H9 (cell line): ENCODE measurements at regions not wholly inside any gene's neighbourhood (a gene's known extent, or its start where the extent isn't known, plus 50 kb on each side); places are given as distances from the start of the nearest gene placed in this dataset.

Source experiments
- DNase-seq: peaks from one replicate; pipeline ENCODE4 v3.0.0-alpha.2; 2017
- H2AFZ ChIP-seq: one replicate; pipeline ENCODE4 v1.6.1; 2013; ENCODE audit warnings: mild to moderate bottlenecking, low read length, control low read depth, moderate library complexity
- H2AK5ac ChIP-seq: 2 replicates; pipeline ENCODE4 v1.6.1; 2013; ENCODE audit warnings: low read length, control low read depth, mixed read lengths; ENCODE audit not compliant: insufficient read length
- H2BK120ac ChIP-seq: one replicate; pipeline ENCODE4 v1.6.1; 2013; ENCODE audit warnings: low read depth, mild to moderate bottlenecking, low read length, control low read depth, inconsistent platforms; ENCODE audit not compliant: poor library complexity, severe bottlenecking
- H2BK12ac ChIP-seq: 2 replicates; pipeline ENCODE4 v1.6.1; 2013; ENCODE audit warnings: low read length, control low read depth, mixed read lengths, low read depth; ENCODE audit not compliant: insufficient read length
- H2BK15ac ChIP-seq: 2 replicates; pipeline ENCODE4 v1.6.1; 2013; ENCODE audit warnings: low read depth, low read length, control low read depth
- H2BK20ac ChIP-seq: one replicate; pipeline ENCODE4 v1.6.1; 2013; ENCODE audit warnings: low read depth, mild to moderate bottlenecking, low read length, control low read depth, inconsistent platforms; ENCODE audit not compliant: poor library complexity, severe bottlenecking
- H2BK5ac ChIP-seq: 2 replicates; pipeline ENCODE4 v1.6.1; 2013; ENCODE audit warnings: low read length, control low read depth, mixed read lengths; ENCODE audit not compliant: insufficient read length
- H3K14ac ChIP-seq: 2 replicates; pipeline ENCODE4 v1.6.1; 2013; ENCODE audit warnings: low read length, control low read depth; ENCODE audit not compliant: insufficient read depth
- H3K18ac ChIP-seq: 2 replicates; pipeline ENCODE4 v1.6.1; 2013; ENCODE audit warnings: low read depth, mild to moderate bottlenecking, mixed read lengths, low read length, control low read depth; ENCODE audit not compliant: insufficient read length
- H3K23ac ChIP-seq: 2 replicates; pipeline ENCODE4 v1.6.1; 2013; ENCODE audit warnings: low read length, control low read depth, mixed read lengths, low read depth; ENCODE audit not compliant: insufficient read length
- H3K23me2 ChIP-seq: 2 replicates; pipeline ENCODE4 v1.6.1; 2013; ENCODE audit warnings: low read depth, mild to moderate bottlenecking, mixed read lengths, low read length, control low read depth; ENCODE audit not compliant: insufficient read length, poor library complexity, severe bottlenecking
- H3K27ac ChIP-seq: 2 replicates; pipeline ENCODE4 v1.5.1; 2013; ENCODE audit warnings: low read length, control low read depth, mixed read lengths, low read depth; ENCODE audit not compliant: insufficient read length
- H3K27me3 ChIP-seq: 2 replicates; pipeline ENCODE4 v1.6.1; 2013; ENCODE audit warnings: low read length, control low read depth, inconsistent platforms; ENCODE audit not compliant: insufficient read depth
- H3K4ac ChIP-seq: 2 replicates; pipeline ENCODE4 v1.6.1; 2013; ENCODE audit warnings: low read depth, mild to moderate bottlenecking, control low read depth, inconsistent platforms, low read length, moderate library complexity
- H3K4me1 ChIP-seq: 2 replicates; pipeline ENCODE4 v1.6.1; 2013; ENCODE audit warnings: low read length, control low read depth, inconsistent platforms; ENCODE audit not compliant: insufficient read depth
- H3K4me2 ChIP-seq: 2 replicates; pipeline ENCODE4 v1.6.1; 2013; ENCODE audit warnings: low read length, control low read depth, mixed read lengths; ENCODE audit not compliant: insufficient read length, insufficient read depth
- H3K56ac ChIP-seq: 2 replicates; pipeline ENCODE4 v1.6.1; 2013; ENCODE audit warnings: low read depth, mild to moderate bottlenecking, mixed read lengths, low read length, control low read depth; ENCODE audit not compliant: insufficient read length
- H3K79me1 ChIP-seq: 2 replicates; pipeline ENCODE4 v1.6.1; 2013; ENCODE audit warnings: low read depth, mild to moderate bottlenecking, moderate library complexity, low read length, control low read depth, inconsistent platforms; ENCODE audit not compliant: insufficient read depth, poor library complexity, severe bottlenecking
- H3K79me2 ChIP-seq: 2 replicates; pipeline ENCODE4 v1.6.1; 2013; ENCODE audit warnings: low read length, control low read depth, inconsistent platforms; ENCODE audit not compliant: insufficient read depth
- H3K9ac ChIP-seq: 2 replicates; pipeline ENCODE4 v1.6.1; 2013; ENCODE audit warnings: low read length, control low read depth, mixed read lengths; ENCODE audit not compliant: insufficient read length; ENCODE audit errors: extremely low read depth
- H3K9me3 ChIP-seq: one replicate; pipeline ENCODE4 v1.6.1; 2013; ENCODE audit warnings: low read depth, low read length, inconsistent platforms; ENCODE audit not compliant: control insufficient read depth
- H3T11ph ChIP-seq: one replicate; pipeline ENCODE4 v1.6.1; 2013; ENCODE audit warnings: mild to moderate bottlenecking, low read length, control low read depth, inconsistent platforms
- H4K20me1 ChIP-seq: one replicate; pipeline ENCODE4 v1.6.1; 2013; ENCODE audit not compliant: control insufficient read depth, insufficient read length, insufficient read depth
- H4K5ac ChIP-seq: 2 replicates; pipeline ENCODE4 v1.6.1; 2013; ENCODE audit warnings: low read depth, mild to moderate bottlenecking, mixed read lengths, low read length, control low read depth; ENCODE audit not compliant: insufficient read length
- H4K8ac ChIP-seq: replicated peaks from 2 replicates; pipeline ENCODE4 v1.6.1; 2013; ENCODE audit warnings: low read length, control low read depth, mixed read lengths, low read depth; ENCODE audit not compliant: insufficient read length
- H4K91ac ChIP-seq: 2 replicates; pipeline ENCODE4 v1.6.1; 2013; ENCODE audit warnings: low read depth, mild to moderate bottlenecking, moderate library complexity, mixed read lengths, low read length, control low read depth; ENCODE audit not compliant: insufficient read length
- H3K27ac Mint-ChIP-seq, 3 experiments: 2 replicates in 2 of 3; 3 replicates in 1 of 3; pipeline ENCODE4 v1.8.0; 2020 to 2021; ENCODE audit warnings: mixed read lengths in 3 of 3, mild to moderate bottlenecking in 1 of 3, moderate library complexity in 1 of 3
- H3K27me3 Mint-ChIP-seq: 2 replicates; pipeline ENCODE4 v1.8.0; 2021; ENCODE audit warnings: low read depth, mild to moderate bottlenecking, moderate library complexity, mixed read lengths
- H3K36me3 Mint-ChIP-seq, 3 experiments: 2 replicates in 2 of 3; 3 replicates in 1 of 3; pipeline ENCODE4 v1.8.0; 2020 to 2021; ENCODE audit warnings: low read depth in 3 of 3, mixed read lengths in 3 of 3; ENCODE audit not compliant: insufficient read depth in 1 of 3
- H3K4me1 Mint-ChIP-seq, 2 experiments: 2 replicates each; pipeline ENCODE4 v1.8.0; 2020; ENCODE audit warnings: mixed read lengths in 2 of 2
- H3K4me3 Mint-ChIP-seq, 2 experiments: 2 replicates in 1 of 2; 3 replicates in 1 of 2; pipeline ENCODE4 v1.8.0; 2020 to 2021; ENCODE audit warnings: mild to moderate bottlenecking in 2 of 2, mixed read lengths in 2 of 2, moderate library complexity in 1 of 2
- H3K9me3 Mint-ChIP-seq, 2 experiments: 2 replicates in 1 of 2; 3 replicates in 1 of 2; pipeline ENCODE4 v1.8.0; 2020; ENCODE audit warnings: mild to moderate bottlenecking in 2 of 2, mixed read lengths in 2 of 2, moderate library complexity in 1 of 2
- WGBS: extraction: QIAGEN DNeasy Blood & Tissue Kit; methylation state at CpG from one replicate; pipeline ENCODE4 v1.1.7; 2013; ENCODE audit warnings: missing lambda C conversion rate, low lambda C conversion rate, mixed read lengths; ENCODE audit not compliant: insufficient read length; ENCODE audit errors: extremely low coverage; 5-methylcytosine and 5-hydroxymethylcytosine counted together
- TF ChIP-seq, protein P1 (sequence below): fragments of 200-600 bp; sonication (generic); conservative IDR thresholded peaks from 3 replicates; pipeline ENCODE4 v1.8.0; 2021; ENCODE audit warnings: antibody characterized with exemption, mild to moderate bottlenecking

DNA sequence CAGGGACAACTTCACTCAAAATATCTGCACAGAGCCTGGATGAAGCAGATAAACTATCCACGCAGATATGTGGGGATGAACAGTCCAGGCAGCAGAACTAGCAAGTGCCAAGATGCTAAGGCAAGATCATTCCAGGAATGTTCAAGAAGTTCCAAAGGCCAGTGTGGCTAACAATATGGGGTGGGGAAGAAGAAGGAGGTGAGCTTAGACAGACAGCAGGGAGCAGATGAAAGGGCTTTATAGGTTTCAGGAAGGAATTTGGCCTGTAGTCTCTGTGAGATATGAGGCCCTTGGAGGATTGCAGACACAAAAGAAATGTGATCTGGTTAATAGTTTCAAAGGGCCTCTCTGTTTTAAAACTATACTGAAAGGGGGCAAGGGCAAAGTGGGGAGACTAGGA, 63.5 kb upstream of the PPM1H start:
- Histone ChIP-seq H2AFZ (no peak overlapping the region), H3K9me3 (no peaks in the 10 kb centered on the region), H3K9ac (no peak overlapping the region), H3K23ac (no peak overlapping the region), H3K79me1 (no peaks in the 10 kb centered on the region), H4K91ac (no peak overlapping the region), H3K14ac (no peak overlapping the region), H3K23me2 (no peaks in the 10 kb centered on the region), H3T11ph (no peak overlapping the region), H2BK120ac (no peak overlapping the region), H3K4ac (no peak overlapping the region), H2BK15ac (no peak overlapping the region), H2BK20ac (no peak overlapping the region), H2AK5ac (no peak overlapping the region), H3K27ac (no peak overlapping the region), H3K79me2 (no peaks in the 10 kb centered on the region), H3K27me3 (no peaks in the 10 kb centered on the region), H3K18ac (no peak overlapping the region), H4K8ac (no peak overlapping the region), H3K56ac (no peak overlapping the region), H2BK12ac (no peak overlapping the region), H2BK5ac (no peak overlapping the region), H4K5ac (no peak overlapping the region), H4K20me1 (no peaks in the 10 kb centered on the region), H3K4me2 (no peak overlapping the region), H3K4me1 (peaks cover 3% of the 10 kb centered on the region; the same call in 1 of the 2 replicates)
- TF ChIP-seq, protein P1, sequence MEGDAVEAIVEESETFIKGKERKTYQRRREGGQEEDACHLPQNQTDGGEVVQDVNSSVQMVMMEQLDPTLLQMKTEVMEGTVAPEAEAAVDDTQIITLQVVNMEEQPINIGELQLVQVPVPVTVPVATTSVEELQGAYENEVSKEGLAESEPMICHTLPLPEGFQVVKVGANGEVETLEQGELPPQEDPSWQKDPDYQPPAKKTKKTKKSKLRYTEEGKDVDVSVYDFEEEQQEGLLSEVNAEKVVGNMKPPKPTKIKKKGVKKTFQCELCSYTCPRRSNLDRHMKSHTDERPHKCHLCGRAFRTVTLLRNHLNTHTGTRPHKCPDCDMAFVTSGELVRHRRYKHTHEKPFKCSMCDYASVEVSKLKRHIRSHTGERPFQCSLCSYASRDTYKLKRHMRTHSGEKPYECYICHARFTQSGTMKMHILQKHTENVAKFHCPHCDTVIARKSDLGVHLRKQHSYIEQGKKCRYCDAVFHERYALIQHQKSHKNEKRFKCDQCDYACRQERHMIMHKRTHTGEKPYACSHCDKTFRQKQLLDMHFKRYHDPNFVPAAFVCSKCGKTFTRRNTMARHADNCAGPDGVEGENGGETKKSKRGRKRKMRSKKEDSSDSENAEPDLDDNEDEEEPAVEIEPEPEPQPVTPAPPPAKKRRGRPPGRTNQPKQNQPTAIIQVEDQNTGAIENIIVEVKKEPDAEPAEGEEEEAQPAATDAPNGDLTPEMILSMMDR: no peak
- Mint-ChIP-seq H3K9me3 (peaks cover 0 to 3% of the 10 kb centered on the region in 2 experiments; a peak in 1 of 5 replicates), H3K36me3 (no peaks in the 10 kb centered on the region; a peak in 1 of 7 replicates), H3K27me3 (peaks cover 3% of the 10 kb centered on the region), H3K4me3 (no peak overlapping the region), H3K4me1 (peaks cover 18 to 26% of the 10 kb centered on the region in 2 experiments), H3K27ac (no peak overlapping the region)
- no CpG with 5 or more reads among the region's 1 CpG for WGBS
- no peak for DNase-seq
